Stimulated activated CD8-positive, alpha-beta memory T cell treated with anti-CD3 and anti-CD28 coated beads, Interleukin-7, amount 100 ng/mL, for 24 hours (primary cell): ENCODE measurements at regions not wholly inside any gene's neighbourhood (a gene's known extent, or its start where the extent isn't known, plus 50 kb on each side); places are given as distances from the start of the nearest gene placed in this dataset.

ENCODE experiments used
- DNase-seq: peaks from one replicate; pipeline ENCODE4 v3.0.0-alpha.2; 2020; ENCODE audit warnings: low read depth

GRCh38 chr5:105581988-105582690, 2019.5 kb upstream of the NUDT12 start:
- DNase-seq, result no peak

GRCh38 chr5:105573575-105573974, 2011.0 kb upstream of the NUDT12 start:
- DNase-seq, result no peak

- DNase-seq, result no peak
Measured at GRCh38 chr5:105565531-105565930, 2002.9 kb upstream of the NUDT12 start.

DNA sequence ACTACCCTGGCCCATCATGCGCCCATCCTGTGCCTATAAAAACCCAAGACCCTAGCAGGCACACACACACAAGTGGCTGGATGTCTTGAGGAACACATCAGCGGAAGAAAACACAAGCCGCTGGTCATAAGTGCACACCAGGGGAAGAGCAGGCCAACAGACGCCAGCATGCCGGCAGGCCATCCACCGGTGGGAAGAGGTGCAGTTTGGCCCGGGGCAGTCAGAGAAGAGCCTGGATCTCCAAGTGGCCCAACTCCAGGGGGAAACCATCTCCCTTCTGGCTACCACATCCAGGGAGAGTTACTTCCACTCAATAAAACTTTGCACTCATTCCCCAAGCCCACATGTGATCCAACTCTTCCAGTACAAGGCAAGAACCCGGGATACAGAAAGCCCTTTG, 2001.3 kb upstream of the NUDT12 start:
- DNase-seq, result no peak

- DNase-seq, result no peak
Measured at GRCh38 chr5:105554568-105555169, 1992.1 kb upstream of the NUDT12 start.

DNA sequence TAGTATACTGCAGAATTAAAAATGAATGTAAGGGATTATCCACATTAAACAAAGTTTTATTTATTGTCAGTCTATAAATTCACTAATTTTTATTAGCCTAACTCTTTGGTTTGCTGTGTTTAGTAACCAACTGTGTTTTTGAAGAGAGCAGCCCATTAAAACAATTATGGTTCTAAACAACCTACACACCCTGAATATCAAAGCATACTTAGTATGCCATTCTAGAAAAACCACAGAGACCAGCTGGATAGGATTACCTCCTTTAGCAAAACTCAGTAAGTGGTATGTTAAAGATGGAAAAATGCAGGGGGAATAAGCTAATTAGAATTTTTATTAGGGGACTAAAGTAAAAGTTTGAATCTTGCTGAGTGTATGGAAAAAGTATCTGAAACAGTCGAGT, 1981.7 kb upstream of the NUDT12 start:
- no peak for DNase-seq

DNA sequence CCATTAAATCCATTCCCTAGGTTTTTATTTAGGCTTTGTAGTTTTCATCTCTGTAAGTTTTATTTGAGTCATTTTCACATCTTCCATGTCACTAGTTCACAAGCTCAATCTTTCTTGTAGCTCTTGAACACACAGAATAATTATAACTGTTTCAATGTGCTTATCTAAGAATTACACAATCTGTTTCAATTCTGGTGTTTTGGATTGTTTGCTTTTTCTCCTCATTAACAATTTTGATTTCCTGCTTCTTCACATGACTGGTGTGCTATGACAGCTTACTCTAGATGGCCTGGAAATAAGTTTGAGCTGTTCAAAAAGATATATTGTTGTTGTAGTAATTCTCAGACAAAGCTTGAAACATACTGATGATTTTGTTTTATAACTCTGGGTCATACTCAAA, 1974.1 kb upstream of the NUDT12 start:
- DNase-seq, result no peak

DNA sequence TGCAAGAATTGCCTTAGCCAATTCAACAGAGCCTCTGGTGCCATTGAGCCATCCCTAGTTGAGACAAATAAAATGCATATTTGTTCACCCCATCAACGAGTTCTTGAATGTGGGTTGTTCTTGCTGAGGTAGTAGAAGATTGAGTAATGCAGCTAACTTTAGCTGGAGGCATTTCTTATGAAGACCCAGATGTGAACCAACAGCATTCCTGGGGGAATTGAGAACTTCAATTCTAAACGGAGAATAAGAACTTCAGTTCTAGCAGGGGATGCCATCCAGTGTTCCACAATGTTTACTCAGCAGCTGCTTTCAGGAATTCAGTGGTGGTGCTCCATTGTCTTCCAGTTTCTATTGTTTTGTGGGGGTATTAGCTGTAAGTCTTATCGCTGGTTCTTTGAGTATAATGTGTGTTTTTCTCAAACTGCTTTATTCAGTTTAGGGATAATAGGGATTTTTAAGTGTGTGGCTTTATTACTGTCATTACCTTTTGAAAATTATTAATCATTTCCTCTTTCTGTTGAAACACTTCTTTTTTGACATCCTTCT, 1968.2 kb upstream of the NUDT12 start:
- DNase-seq, result no peak

GRCh38 chr5:105529851-105530250, 1967.3 kb upstream of the NUDT12 start:
- no peak for DNase-seq

- DNase-seq, result no peak
Measured at GRCh38 chr5:105508519-105508918, 1945.9 kb upstream of the NUDT12 start.

DNA sequence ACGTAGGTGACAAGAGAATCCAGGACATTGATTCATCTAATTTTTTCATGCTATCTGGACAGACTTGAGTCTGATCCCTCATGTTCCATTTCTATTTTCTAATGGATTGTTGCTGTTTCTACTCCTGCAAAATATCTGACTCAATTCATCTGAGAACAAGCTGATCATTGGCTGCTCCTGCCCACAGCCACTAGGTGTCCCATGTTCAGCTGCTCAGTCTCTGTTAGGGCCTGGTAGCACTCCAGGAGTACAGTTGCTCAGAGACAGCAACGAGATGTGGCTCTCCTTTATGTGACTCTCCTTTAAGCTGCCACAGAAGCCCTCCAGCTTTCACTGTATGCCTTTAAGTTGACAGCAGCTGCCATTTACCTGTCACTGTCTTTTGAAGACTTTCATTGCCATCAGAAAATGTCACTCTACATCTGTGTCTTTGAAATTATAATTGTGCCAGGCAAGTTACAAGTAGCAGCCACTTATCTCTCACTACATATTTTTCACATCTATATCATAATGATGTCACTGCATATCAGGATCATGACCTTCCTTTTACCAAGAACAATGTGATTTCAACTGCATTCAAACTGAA, 1944.2 kb upstream of the NUDT12 start:
- no peak for DNase-seq

- no peak for DNase-seq
Measured at GRCh38 chr5:105503950-105504349, 1941.4 kb upstream of the NUDT12 start.

- no peak for DNase-seq
Measured at GRCh38 chr5:105501315-105501714, 1938.7 kb upstream of the NUDT12 start.

GRCh38 chr5:105475401-105475800, 1912.8 kb upstream of the NUDT12 start:
- no peak for DNase-seq

GRCh38 chr5:105462377-105462776, 1899.8 kb upstream of the NUDT12 start:
- DNase-seq, result no peak

DNA sequence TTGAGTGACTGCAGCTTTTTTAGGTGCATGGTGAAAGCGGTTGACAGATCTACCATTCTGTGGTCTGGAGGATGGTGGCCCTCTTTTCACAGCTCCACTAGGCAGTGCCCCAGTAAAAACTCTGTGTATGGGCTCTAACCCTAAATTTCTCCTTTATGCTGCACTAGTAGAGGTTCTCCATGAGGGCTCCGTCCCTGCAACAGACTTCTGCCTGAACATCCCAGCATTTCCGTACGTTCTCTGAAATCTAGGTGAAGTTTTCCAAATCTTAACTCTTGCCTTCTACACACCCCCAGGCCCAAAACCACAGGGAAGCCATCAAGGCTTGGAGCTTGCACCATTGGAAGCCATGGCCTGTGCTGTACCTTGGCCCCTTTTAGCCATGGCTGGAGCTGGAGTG, 1898.1 kb upstream of the NUDT12 start:
- no peak for DNase-seq

GRCh38 chr5:105453216-105453807, 1890.7 kb upstream of the NUDT12 start:
- DNase-seq, result no peak

GRCh38 chr5:105448271-105448670, 1885.7 kb upstream of the NUDT12 start:
- no peak for DNase-seq

DNA sequence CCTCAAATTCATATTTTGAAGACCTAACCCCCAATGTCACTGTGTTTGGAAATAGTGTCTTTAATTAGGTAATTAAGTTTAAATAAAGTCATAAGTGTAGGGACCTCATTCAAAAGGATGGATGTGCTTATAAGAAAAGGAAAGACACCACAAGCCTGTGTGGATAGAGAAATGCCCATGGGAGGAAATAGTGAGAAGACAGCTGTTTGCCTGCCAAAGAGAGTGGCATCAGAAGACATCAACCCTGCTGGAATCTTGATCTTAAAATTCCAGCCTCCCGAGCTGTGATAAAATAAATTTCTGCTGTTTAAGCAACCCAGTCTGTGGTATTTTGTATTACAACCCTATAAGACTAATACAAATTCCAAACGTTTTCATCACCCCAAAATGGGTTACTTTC, 1867.9 kb upstream of the NUDT12 start:
- no peak for DNase-seq

DNA sequence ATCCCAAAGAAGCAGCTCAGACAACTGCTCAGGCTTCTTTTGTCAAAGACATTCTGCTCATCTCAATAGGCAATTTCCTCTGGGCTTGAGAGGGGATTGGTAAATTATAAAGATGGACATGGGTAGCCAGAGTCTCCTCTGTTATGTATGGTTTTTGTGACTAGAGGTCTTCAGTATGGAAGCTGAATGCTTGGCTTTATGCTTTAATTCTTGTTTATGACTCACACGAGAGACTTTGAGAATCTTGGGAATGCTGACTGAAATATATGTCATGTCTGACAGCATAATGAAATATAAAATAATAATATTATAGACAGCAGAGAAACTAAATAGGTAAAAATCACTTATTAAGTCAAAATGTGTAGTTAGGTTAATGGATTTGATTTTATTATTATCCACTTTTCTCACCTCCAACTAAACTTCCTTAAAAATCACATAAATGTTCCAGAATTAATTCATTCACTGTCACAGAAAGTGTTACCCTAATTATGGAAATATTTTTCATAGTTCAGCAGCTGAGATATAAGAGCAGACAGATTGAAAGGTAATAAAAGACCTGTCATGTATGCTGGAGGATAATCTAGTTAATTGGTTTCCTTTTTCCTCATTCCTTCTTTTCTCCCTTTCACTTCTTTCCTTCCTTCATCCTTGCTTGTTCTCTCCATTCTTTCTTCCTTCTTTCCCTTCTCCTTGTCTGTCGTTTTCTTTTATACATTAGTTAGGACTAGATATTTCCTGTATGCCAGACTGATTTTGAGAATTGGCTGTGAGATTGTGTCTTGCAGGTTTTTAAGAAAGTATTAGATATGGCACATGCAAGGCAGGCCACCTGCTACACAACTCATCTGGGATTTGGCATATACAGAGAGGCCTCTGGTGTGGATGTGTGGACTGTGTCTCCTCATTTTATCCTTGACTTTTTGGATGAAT, 1866.1 kb upstream of the NUDT12 start:
- no peak for DNase-seq

DNA sequence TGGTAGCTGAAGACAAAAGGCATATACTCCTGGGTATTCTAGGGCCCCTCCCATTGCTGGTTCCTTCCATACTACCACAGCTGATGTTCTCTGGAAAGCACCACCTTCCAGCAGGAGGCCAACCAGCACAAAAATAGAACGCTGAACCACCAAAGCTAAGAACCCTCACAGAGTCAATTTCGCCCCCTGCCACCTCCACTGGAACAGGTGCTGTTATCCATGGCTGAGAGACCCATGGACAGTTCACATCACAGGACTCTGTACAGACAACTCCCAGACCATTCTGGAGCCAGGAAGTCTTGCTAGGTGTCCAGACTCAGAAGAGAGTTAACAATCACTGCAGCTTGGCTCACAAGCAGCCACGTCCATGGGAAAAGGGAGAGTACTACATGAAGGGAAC, 1851.5 kb upstream of the NUDT12 start:
- no peak for DNase-seq

DNA sequence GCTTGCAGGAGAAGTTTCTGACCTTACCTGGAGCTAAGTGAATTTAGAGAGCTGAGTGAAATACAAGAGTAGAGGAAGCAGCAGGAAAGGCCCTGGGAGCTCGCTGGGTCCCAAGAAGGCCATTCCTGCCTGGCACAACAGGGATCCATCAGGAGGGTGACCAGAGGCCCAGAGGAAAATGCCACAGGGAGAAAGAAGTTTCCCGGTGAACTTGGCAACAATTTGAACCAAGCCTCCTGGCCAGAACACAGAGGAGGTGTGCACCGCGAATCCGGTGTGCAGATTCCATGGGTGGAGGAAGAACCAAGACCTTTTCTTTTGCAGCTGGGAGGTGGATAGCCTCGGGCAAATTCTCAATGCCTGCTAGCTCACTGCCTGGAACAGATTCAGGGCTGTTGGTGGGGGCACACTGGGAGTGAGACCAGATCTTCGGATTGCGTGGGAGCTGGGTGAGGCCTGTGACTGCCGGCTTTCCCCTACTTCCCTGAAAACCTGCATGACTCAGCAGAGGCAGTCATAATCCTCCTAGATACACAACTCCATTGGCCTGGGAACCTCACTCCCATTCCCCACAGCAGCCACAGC, 1850.9 kb upstream of the NUDT12 start:
- DNase-seq, result no peak
